Chondrocyte (in vitro differentiated cells): ENCODE measurements at regions not wholly inside any gene's neighbourhood (a gene's known extent, or its start where the extent isn't known, plus 50 kb on each side); places are given as distances from the start of the nearest gene placed in this dataset.
A peak's percentile ranks its signal among the peaks of the same experiment; 100 is the strongest.

ENCODE experiments used
- DNase-seq: peaks from one replicate; pipeline ENCODE4 v3.0.0; 2021; ENCODE audit warnings: mixed read lengths, low spot score
- H3K27ac Mint-ChIP-seq: one replicate; pipeline ENCODE4 v1.8.0; 2021; ENCODE audit warnings: mild to moderate bottlenecking, moderate library complexity, mixed read lengths; ENCODE audit not compliant: unreplicated experiment
- H3K27me3 Mint-ChIP-seq: 2 replicates; pipeline ENCODE4 v1.8.0; 2021; ENCODE audit warnings: low read depth, mixed read lengths
- H3K36me3 Mint-ChIP-seq: 2 replicates; pipeline ENCODE4 v1.8.0; 2021; ENCODE audit warnings: low read depth, mixed read lengths
- H3K4me1 Mint-ChIP-seq: 2 replicates; pipeline ENCODE4 v1.8.0; 2021; ENCODE audit warnings: low read depth, mild to moderate bottlenecking, mixed read lengths
- H3K4me3 Mint-ChIP-seq: one replicate; pipeline ENCODE4 v1.8.0; 2021; ENCODE audit warnings: mild to moderate bottlenecking, moderate library complexity, mixed read lengths; ENCODE audit not compliant: unreplicated experiment
- H3K9me3 Mint-ChIP-seq: 2 replicates; pipeline ENCODE4 v1.8.0; 2021; ENCODE audit warnings: low read depth, mixed read lengths
- CTCF ChIP-seq: fragments of 200-600 bp; sonication (generic); IDR thresholded peaks from 2 replicates; pipeline ENCODE4 v1.5.0; 2021; ENCODE audit warnings: antibody characterized with exemption, mild to moderate bottlenecking, moderate library complexity

- Mint-ChIP-seq H3K36me3 (peaks cover 1% of the 10 kb centered on the region), H3K27me3 (no peaks in the 10 kb centered on the region), H3K9me3 (peaks cover 11% of the 10 kb centered on the region), H3K4me3 (no peak overlapping the region), H3K27ac (no peak overlapping the region), H3K4me1 (no peaks in the 10 kb centered on the region)
- no peak for TF ChIP-seq CTCF
- peak; percentile 70 for DNase-seq
Measured at GRCh38 chr22:47612311-47612910, 850.0 kb downstream of the TBC1D22A start.

- no peaks in the 10 kb centered on the region for H3K27me3 Mint-ChIP-seq
- H3K4me3 Mint-ChIP-seq = no peak overlapping the region
- no peaks in the 10 kb centered on the region for H3K4me1 Mint-ChIP-seq
- peaks cover 8% of the 10 kb centered on the region for H3K9me3 Mint-ChIP-seq
- peak; percentile 46 for DNase-seq
- H3K27ac Mint-ChIP-seq = no peak overlapping the region
- peaks cover 1% of the 10 kb centered on the region for H3K36me3 Mint-ChIP-seq
- no peak for TF ChIP-seq CTCF
Measured at GRCh38 chr22:47610764-47611163, 848.3 kb downstream of the TBC1D22A start.

GRCh38 chr22:47610281-47610680 lies 847.8 kb downstream of the TBC1D22A start:
- no peak overlapping the region for H3K4me3 Mint-ChIP-seq
- H3K27ac Mint-ChIP-seq = no peak overlapping the region
- no peaks in the 10 kb centered on the region for H3K27me3 Mint-ChIP-seq
- no peaks in the 10 kb centered on the region for H3K4me1 Mint-ChIP-seq
- TF ChIP-seq CTCF = no peak
- peaks cover 11% of the 10 kb centered on the region for H3K9me3 Mint-ChIP-seq
- DNase-seq = peak; percentile 69
- H3K36me3 Mint-ChIP-seq = peaks cover 1% of the 10 kb centered on the region

- Mint-ChIP-seq H3K36me3 (peaks cover 1% of the 10 kb centered on the region), H3K27ac (no peak overlapping the region), H3K4me1 (no peaks in the 10 kb centered on the region), H3K9me3 (peaks cover 11% of the 10 kb centered on the region), H3K4me3 (no peak overlapping the region), H3K27me3 (no peaks in the 10 kb centered on the region)
- peak; percentile 70 for DNase-seq
- TF ChIP-seq CTCF = no peak
Measured at GRCh38 chr22:47609653-47610052, 847.2 kb downstream of the TBC1D22A start.

- Mint-ChIP-seq H3K27ac (no peak overlapping the region), H3K4me1 (no peaks in the 10 kb centered on the region), H3K4me3 (no peak overlapping the region), H3K27me3 (no peaks in the 10 kb centered on the region), H3K9me3 (peaks cover 11% of the 10 kb centered on the region), H3K36me3 (peaks cover 1% of the 10 kb centered on the region)
- DNase-seq = peak; percentile 54
- TF ChIP-seq CTCF = no peak
Measured at GRCh38 chr22:47608421-47608820, 846.0 kb downstream of the TBC1D22A start.
